ENCODE measurements at regions not wholly inside any gene's neighbourhood (a gene's known extent, or its start where the extent isn't known, plus 50 kb on each side); places are given as distances from the start of the nearest gene placed in this dataset.

- no peak overlapping the region for H3K4me3 ChIP-seq
- H3K9me3 ChIP-seq = no peaks in the 10 kb centered on the region
- H3K36me3 ChIP-seq = no peaks in the 10 kb centered on the region
- no peak for TF ChIP-seq POLR2AphosphoS5 (IDR thresholded peaks at IDR 0.05)
- TF ChIP-seq EP300 (IDR thresholded peaks at IDR 0.05) = no peak
- no peak for TF ChIP-seq CTCF (IDR thresholded peaks at IDR 0.05)
- TF ChIP-seq POLR2A (IDR thresholded peaks at IDR 0.05) = no peak
- ATAC-seq (ENCODE audit: low FRiP score in 2 of 2) (no peak), DNase-seq (no peak)
- no peaks in the 10 kb centered on the region for H3K27me3 ChIP-seq
- H3K4me1 ChIP-seq = no peaks in the 10 kb centered on the region
- H3K27ac ChIP-seq = no peak overlapping the region
- 89 to 90% methylated on average over 2 of the region's 2 CpGs for WGBS, 2 donors
Observed at GRCh38 chr10:36604316-36604715, 521.1 kb upstream of the ANKRD30A start.

GRCh38 chr10:36603688-36604087 lies 521.7 kb upstream of the ANKRD30A start:
- DNase-seq (no peak), ATAC-seq (ENCODE audit: low FRiP score in 2 of 2) (no peak)
- no peaks in the 10 kb centered on the region for H3K27me3 ChIP-seq
- H3K36me3 ChIP-seq = no peaks in the 10 kb centered on the region
- 92 to 96% methylated on average over 4 of the region's 4 CpGs for WGBS, 2 donors
- H3K9me3 ChIP-seq = no peaks in the 10 kb centered on the region
- H3K27ac ChIP-seq = no peak overlapping the region
- no peak overlapping the region for H3K4me3 ChIP-seq
- no peak for TF ChIP-seq POLR2AphosphoS5 (IDR thresholded peaks at IDR 0.05)
- no peak for TF ChIP-seq EP300 (IDR thresholded peaks at IDR 0.05)
- TF ChIP-seq POLR2A (IDR thresholded peaks at IDR 0.05) = no peak
- TF ChIP-seq CTCF (IDR thresholded peaks at IDR 0.05) = no peak
- H3K4me1 ChIP-seq = no peaks in the 10 kb centered on the region

GRCh38 chr10:36602374-36602773 lies 523.0 kb upstream of the ANKRD30A start:
- ATAC-seq (ENCODE audit: low FRiP score in 2 of 2) = no peak
- no peak for TF ChIP-seq EP300 (IDR thresholded peaks at IDR 0.05)
- TF ChIP-seq POLR2A (IDR thresholded peaks at IDR 0.05) = no peak
- TF ChIP-seq CTCF (IDR thresholded peaks at IDR 0.05) = no peak
- TF ChIP-seq POLR2AphosphoS5 (IDR thresholded peaks at IDR 0.05) = no peak

GRCh38 chr10:36597756-36598320 lies 527.6 kb upstream of the ANKRD30A start:
- DNase-seq (no peak), ATAC-seq (ENCODE audit: low FRiP score in 2 of 2) (no peak)
- 52 to 58% methylated on average over 3 of the region's 3 CpGs for WGBS, 2 donors
- TF ChIP-seq POLR2A (IDR thresholded peaks at IDR 0.05) = no peak
- TF ChIP-seq CTCF (IDR thresholded peaks at IDR 0.05) = no peak
- H3K9me3 ChIP-seq = no peaks in the 10 kb centered on the region
- H3K27me3 ChIP-seq = no peaks in the 10 kb centered on the region
- H3K4me1 ChIP-seq = no peaks in the 10 kb centered on the region
- no peaks in the 10 kb centered on the region for H3K36me3 ChIP-seq
- H3K4me3 ChIP-seq = no peak overlapping the region
- H3K27ac ChIP-seq = no peak overlapping the region

More at GRCh38 chr10:36602374-36602773, 523.0 kb upstream of the ANKRD30A start:
- Histone ChIP-seq H3K36me3 (no peaks in the 10 kb centered on the region), H3K4me3 (no peak overlapping the region), H3K27ac (no peak overlapping the region), H3K9me3 (no peaks in the 10 kb centered on the region), H3K4me1 (no peaks in the 10 kb centered on the region), H3K27me3 (no peaks in the 10 kb centered on the region)
- no peak for DNase-seq
- 49 to 60% methylated on average over 4 of the region's 4 CpGs for WGBS, 2 donors

GRCh38 chr10:36592964-36593363 lies 532.4 kb upstream of the ANKRD30A start:
- no peaks in the 10 kb centered on the region for H3K9me3 ChIP-seq
- WGBS, 2 donors = 97 to 98% methylated on average over 5 of the region's 5 CpGs
- DNase-seq = no peak
- H3K27me3 ChIP-seq = no peaks in the 10 kb centered on the region
- no peak for TF ChIP-seq POLR2A (IDR thresholded peaks at IDR 0.05)
- TF ChIP-seq EP300 (IDR thresholded peaks at IDR 0.05) = no peak
- TF ChIP-seq POLR2AphosphoS5 (IDR thresholded peaks at IDR 0.05) = no peak
- no peak for TF ChIP-seq CTCF (IDR thresholded peaks at IDR 0.05)
- no peak overlapping the region for H3K4me3 ChIP-seq
- H3K4me1 ChIP-seq = no peaks in the 10 kb centered on the region
- no peak for ATAC-seq (ENCODE audit: low FRiP score in 2 of 2)
- no peak overlapping the region for H3K27ac ChIP-seq
- no peaks in the 10 kb centered on the region for H3K36me3 ChIP-seq

All from upper lobe of left lung (tissue), 6 donors.